Lower leg skin (tissue), 4 donors: ENCODE measurements at regions not wholly inside any gene's neighbourhood (a gene's known extent, or its start where the extent isn't known, plus 50 kb on each side); places are given as distances from the start of the nearest gene placed in this dataset.
"Not testable (repeated sequence)": the region's sequence is repeated elsewhere in the genome, so short reads cannot be mapped to it uniquely, and the experiment has no call there.

Experiments used
- DNase-seq, 2 donors: peaks; one replicate each; pipeline ENCODE4 v3.0.0-alpha.2; 2019; ENCODE audit warnings: low spot score in 2 of 2
- H3K4me3 ChIP-seq: fragments of 200-600 bp; sonication (generic); 2 replicates; pipeline ENCODE4 v1.5.1; 2017; ENCODE audit warnings: mild to moderate bottlenecking, low read depth; ENCODE audit not compliant: poor library complexity, severe bottlenecking
- POLR2A ChIP-seq, 2 donors: fragments of 450-650 bp; IDR thresholded peaks; one replicate each; pipeline ENCODE4 v1.6.1; 2016 to 2017; ENCODE audit warnings: antibody characterized with exemption in 2 of 2, mild to moderate bottlenecking in 1 of 2, moderate library complexity in 1 of 2
- WGBS, 2 donors: methylation state at CpG; one replicate each; pipeline ENCODE4 v1.1.5; 2018; 5-methylcytosine and 5-hydroxymethylcytosine counted together
- intact Hi-C: fragments of 100-400 bp; cut with DNase I; formaldehyde crosslinking; loops from one replicate; pipeline ENCODE4 v1.15.0; 2023; ENCODE audit warnings: low total_unique reads
- TF ChIP-seq, protein P1 (sequence below), 3 donors: fragments of 450-650 bp; IDR thresholded peaks; one replicate each; pipeline ENCODE4 v1.5.1; 2016; ENCODE audit warnings: antibody characterized with exemption in 3 of 3, mild to moderate bottlenecking in 3 of 3, moderate library complexity in 2 of 3

DNA sequence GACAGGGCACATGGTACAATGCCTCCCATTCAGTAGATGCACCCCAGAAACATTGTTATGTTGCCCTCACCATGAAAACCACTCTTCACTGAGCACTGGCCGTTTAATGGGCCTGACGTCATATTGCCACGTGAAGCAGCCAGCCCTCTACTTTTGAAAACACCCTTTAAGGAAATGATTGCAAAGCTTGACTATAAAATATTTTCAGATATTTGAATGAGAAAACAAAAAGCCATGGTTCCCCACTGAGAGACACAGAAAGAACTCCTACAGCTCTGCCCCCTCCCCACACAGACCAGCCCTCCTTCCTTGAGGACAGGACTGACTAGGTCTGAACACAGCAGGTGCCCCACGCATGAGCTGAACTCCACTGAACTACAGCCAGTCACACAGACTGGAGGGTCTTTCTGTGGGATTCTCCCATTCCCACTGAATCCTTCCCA, 349.1 kb downstream of the ANAPC1 start:
- DNase-seq, result no peak
- H3K4me3 ChIP-seq, result no peak overlapping the region
- no peak for TF ChIP-seq POLR2A (IDR thresholded peaks at IDR 0.05)
- TF ChIP-seq, protein P1, sequence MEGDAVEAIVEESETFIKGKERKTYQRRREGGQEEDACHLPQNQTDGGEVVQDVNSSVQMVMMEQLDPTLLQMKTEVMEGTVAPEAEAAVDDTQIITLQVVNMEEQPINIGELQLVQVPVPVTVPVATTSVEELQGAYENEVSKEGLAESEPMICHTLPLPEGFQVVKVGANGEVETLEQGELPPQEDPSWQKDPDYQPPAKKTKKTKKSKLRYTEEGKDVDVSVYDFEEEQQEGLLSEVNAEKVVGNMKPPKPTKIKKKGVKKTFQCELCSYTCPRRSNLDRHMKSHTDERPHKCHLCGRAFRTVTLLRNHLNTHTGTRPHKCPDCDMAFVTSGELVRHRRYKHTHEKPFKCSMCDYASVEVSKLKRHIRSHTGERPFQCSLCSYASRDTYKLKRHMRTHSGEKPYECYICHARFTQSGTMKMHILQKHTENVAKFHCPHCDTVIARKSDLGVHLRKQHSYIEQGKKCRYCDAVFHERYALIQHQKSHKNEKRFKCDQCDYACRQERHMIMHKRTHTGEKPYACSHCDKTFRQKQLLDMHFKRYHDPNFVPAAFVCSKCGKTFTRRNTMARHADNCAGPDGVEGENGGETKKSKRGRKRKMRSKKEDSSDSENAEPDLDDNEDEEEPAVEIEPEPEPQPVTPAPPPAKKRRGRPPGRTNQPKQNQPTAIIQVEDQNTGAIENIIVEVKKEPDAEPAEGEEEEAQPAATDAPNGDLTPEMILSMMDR (IDR thresholded peaks at IDR 0.05), result no peak
- 44 to 58% methylated on average over 4 of the region's 4 CpGs for WGBS, 2 donors
- intact Hi-C loops, result no loop called here

DNA sequence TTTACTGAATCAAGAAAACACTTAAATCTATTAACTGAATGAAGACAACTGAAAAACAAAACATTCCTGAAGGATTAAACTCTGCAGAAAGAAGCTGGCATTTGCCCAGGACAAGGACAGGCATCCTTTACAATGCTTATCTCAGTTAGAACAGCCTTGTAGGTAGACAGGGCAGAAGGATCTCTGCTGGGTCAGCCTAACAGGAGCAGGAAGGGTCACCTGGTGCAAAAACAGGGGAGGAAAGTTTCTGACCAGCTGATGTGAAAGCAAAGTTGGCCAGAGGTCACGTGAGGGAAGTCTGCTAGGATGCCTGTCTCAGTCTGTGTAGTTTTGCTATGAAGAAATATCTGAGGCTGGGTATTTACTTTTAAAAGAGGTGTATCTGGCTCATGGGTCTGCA, 348.6 kb downstream of the ANAPC1 start:
- no peak overlapping the region for H3K4me3 ChIP-seq
- no peak for DNase-seq
- TF ChIP-seq POLR2A (IDR thresholded peaks at IDR 0.05), result no peak
- TF ChIP-seq, protein P1 (IDR thresholded peaks at IDR 0.05), result no peak
- WGBS, 2 donors, result 52 to 63% methylated on average over 1 of the region's 1 CpG
- intact Hi-C loops, result no loop called here

DNA sequence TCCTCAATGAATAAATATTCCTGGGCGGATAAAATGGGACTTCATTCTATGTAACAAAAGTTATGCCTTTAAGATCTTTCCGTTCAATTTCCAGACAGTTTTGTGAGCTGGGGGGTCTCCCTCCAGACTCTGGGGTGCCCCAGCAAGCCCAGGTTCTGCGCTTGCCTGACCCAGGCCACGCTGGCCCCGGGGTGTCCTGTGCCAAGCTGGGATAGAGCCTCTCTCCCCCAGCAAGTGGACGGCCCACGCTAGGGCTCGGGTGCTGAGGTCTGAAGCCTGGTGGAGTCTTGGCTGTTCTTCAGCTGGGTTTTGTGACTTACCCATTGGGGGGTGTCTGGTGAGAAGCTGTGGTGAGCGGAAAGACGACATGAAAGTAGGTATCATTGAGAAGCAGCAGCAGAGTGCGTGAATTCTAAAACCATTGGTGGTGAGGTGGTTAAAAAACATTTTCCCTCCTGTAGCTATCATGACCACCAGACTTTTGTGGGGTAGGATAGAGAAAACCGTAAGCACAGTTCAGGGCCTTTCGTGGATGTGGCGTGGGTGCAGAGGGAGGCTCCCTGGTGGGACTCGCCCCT, 346.8 kb downstream of the ANAPC1 start:
- no peak overlapping the region for H3K4me3 ChIP-seq
- WGBS, 2 donors, result 91 to 95% methylated on average over 15 of the region's 15 CpGs
- DNase-seq, result no peak
- no peak for TF ChIP-seq POLR2A (IDR thresholded peaks at IDR 0.05)
- TF ChIP-seq, protein P1 (IDR thresholded peaks at IDR 0.05), result no peak
- intact Hi-C loops, result no loop called here

DNA sequence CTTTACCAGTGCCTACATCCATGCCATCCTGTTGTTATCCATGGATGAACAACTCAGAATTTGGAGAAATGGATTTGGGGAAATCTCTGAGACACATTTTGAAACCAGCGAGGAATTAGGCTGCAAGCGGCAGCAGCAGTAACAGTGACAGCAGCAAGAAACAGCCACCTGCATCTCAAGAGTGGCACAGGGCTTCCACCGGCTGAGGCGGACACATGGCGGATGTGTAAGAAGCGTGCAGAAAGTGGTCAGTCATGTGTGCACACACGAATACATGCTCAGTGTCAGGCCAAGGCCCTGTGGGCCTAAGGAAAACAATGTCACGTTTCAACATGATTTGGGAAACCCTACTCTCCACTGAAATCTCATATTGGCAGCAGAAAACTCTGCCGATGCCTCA, 344.0 kb downstream of the ANAPC1 start:
- H3K4me3 ChIP-seq, intact Hi-C loops, DNase-seq: not testable (repeated sequence)
- no CpG with 5 or more reads among the region's 9 CpGs for WGBS, 2 donors

DNA sequence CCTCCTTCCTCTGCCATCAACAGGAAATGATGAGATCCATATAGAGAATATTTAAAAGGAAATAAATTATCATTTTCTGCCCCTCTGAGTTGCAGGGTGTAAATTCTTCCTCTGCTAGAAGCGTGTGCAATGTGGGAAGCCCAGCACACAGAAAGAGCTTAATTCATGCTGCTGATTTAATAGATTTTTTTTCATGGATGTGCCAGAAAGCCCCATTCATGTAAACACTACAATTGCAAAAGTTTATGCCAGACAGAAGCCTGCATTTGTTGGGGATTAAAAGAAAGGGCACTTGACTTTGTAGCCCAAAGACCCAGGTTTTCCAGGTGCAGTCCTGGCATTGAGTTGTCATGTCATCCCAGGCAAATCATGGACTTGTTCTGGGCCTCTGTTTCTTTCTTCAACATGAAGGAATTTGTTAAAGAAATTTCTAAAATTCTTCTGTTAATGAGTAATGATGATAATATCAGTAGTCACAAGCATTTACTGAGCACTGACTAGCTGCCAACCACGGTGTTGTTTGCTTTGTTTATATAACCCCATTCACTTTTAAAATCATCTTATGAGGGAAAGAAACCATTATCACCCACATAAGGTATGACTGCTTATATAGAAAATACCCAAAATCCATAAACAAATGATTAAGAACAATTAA, 341.7 kb downstream of the ANAPC1 start:
- H3K4me3 ChIP-seq, DNase-seq, intact Hi-C loops: not testable (repeated sequence)
- 0 to 16% methylated on average over 1 of the region's 2 CpGs for WGBS, 2 donors

DNA sequence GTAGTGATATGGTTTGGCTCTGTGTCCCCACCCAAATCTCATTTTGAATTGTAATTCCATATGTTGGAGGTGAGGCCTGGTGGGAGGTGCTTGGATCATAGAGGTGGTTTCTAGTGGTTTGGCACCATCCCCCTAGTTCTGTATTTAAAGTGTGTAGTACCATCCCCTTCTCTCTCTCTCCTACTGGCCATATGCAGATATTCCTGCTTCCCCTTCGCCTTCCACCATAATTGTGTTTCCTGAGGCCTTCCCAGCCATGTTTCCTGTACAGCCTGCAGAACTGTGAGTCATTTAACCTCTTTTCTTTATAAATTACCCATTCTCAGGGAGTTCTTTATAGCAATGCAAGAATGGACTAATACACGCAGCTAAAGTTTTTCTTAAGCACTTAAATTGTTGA, 340.0 kb downstream of the ANAPC1 start:
- H3K4me3 ChIP-seq, DNase-seq, intact Hi-C loops: not testable (repeated sequence)
- WGBS, 2 donors, result 54 to 78% methylated on average over 1 to 2 of the region's 2 CpGs

DNA sequence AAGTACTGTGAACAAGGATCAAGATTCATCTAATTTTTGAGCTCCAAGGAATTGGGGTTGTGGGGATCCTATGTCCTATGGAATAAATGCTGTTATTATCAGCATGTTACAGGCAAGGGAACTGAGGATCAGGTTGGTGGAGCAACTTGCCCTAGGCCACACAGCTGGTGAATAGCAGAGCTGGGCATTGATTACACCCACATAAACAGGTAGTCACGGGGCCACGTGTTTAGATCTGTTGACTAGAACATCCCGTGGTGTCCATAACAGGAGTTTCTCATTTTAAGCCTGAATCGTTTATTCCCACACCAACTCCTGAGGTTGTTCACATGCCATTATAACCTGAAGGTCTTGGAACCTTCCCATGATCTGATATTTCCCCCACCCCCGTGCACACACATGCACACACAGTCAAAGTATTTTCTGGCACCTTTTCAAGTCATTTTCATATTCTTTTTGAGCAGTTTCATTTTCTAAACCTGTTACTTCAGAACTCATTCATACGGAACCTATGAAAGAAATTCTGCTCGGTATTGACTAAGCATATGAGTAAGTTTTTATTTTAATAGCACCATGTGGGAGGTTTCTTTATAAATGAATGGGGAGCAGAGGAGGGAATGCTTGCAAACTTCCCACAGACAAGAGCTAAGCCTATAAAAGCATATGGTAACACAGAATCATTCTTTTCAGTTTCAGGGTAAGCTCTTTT, 338.1 kb downstream of the ANAPC1 start:
- H3K4me3 ChIP-seq, DNase-seq, intact Hi-C loops: not testable (repeated sequence)
- WGBS, 2 donors, result no CpG with 5 or more reads among the region's 7 CpGs

DNA sequence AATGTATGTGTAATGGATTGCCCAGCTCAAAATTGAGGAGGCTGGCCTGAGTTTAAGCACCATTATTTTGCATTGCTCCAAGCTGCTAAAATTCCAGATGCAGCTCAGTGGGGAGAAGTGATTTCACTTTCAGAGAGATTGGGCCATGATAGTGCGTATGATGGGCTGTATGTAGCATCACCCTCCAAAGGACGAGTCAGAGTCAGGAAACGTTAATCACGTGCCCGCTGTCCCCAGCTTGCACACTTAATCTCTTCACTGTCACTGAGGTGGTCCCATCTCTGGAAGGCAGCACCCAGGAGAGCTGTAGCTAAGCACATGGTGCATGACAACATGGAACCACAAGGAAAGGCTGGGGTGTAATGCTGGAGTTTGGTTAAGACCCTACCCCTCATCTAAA, 337.4 kb downstream of the ANAPC1 start:
- 68 to 88% methylated on average over 5 of the region's 5 CpGs for WGBS, 2 donors
- H3K4me3 ChIP-seq, intact Hi-C loops, DNase-seq: not testable (repeated sequence)

DNA sequence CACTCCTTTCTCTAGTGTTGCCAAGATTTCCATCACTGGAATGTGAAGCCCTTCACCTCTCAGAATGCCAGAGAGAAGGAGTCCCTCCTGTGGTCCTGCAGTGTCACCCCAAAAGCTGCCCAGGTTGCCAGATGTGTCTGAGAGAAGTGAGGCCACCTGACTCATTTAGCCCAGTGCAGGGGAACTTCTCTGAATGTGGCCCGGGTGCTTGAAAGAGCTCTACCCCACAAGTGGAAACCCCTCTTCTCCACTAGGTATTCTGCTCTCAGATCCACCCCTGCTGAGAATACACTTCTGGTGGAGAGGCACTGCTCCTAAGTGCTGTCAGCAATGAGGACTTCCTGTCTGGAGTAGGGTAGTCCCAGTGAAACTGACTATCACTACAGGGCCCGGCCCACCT, 334.8 kb downstream of the ANAPC1 start:
- DNase-seq, result not testable (repeated sequence)
- WGBS, 2 donors, result no CpG with 5 or more reads among the region's 2 CpGs

DNA sequence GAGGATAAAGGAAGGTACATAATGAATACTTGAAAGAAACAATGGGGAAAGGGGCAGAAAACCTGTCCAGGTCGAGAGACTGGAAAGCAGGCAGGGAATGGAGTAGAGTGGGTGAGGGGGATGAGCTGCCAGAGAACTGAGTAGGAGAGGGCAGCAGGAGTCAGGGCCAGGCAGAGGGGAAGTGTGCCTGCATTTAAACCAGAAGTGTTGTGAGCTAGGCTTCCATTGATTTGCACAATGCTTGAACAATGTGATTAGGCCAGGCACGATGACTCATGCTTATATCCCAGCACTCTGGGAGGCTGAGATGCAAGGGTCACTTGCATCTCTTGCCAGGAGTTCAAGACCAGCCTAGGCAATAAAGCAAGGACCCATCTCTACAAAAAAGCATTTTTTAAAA, 332.6 kb downstream of the ANAPC1 start:
- H3K4me3 ChIP-seq, intact Hi-C loops, DNase-seq: not testable (repeated sequence)
- WGBS, 2 donors, result 63 to 67% methylated on average over 1 of the region's 2 CpGs

More for the DNA sequence above, 334.8 kb downstream of the ANAPC1 start:
- intact Hi-C loops, H3K4me3 ChIP-seq: not testable (repeated sequence)

DNA sequence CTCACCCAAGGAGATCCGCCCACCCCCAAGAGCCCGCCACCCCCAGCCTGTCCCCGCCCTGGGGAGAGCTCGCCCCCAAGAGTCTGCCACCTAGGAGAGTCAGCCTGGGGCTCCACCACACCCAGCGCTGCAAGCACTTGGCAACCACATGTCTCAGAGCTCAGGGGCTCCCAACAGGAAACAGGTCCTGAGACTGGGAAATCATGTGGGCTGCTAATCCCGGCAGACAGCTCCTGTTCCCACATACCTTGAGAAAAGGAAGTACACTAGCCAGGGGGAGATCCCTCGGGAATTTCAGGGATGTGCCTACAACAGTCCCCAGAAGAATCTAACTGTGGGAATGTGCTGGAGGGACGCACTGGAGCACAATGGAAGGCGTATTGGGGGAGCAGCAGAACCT, 331.4 kb downstream of the ANAPC1 start:
- DNase-seq, H3K4me3 ChIP-seq, intact Hi-C loops: not testable (repeated sequence)
- WGBS, 2 donors, result no CpG with 5 or more reads among the region's 9 CpGs

DNA sequence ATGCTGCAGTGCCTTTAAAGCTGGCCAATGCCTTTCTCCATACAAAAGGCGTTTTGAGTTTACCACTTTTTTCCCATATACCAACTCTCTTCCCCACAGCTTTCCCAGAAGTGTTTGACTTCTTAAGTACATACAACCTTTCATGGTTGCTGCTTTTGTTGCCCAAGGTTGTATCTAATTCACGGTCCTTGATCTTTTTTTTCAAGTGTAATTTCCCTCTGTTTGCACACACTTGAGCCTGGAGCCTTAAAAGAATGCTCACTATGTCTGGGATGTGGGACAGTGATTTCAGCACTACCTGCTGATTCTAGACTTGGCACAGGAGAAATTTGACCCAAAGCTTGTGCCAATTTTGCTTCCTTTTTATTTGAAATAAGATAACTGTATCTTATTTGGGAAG, 324.7 kb downstream of the ANAPC1 start:
- intact Hi-C loops, H3K4me3 ChIP-seq, DNase-seq: not testable (repeated sequence)
- WGBS, 2 donors, result 60 to 83% methylated on average over 1 to 2 of the region's 2 CpGs
